AG09309 (cell line): ENCODE measurements at regions not wholly inside any gene's neighbourhood (a gene's known extent, or its start where the extent isn't known, plus 50 kb on each side); places are given as distances from the start of the nearest gene placed in this dataset.

Source experiments
- DNase-seq: peaks from one replicate; pipeline ENCODE4 v3.0.0-alpha.2; 2010; ENCODE audit warnings: low read depth
- H3K4me3 ChIP-seq: 2 replicates; pipeline ENCODE4 v1.5.1; 2011; ENCODE audit warnings: mild to moderate bottlenecking, low read depth, low read length, moderate library complexity; ENCODE audit not compliant: control insufficient read depth
- TF ChIP-seq, protein P1 (sequence below): IDR thresholded peaks from 2 replicates; pipeline ENCODE4 v1.5.1; 2011; ENCODE audit warnings: mild to moderate bottlenecking, low read depth, low read length, inconsistent platforms; ENCODE audit not compliant: insufficient read depth, control insufficient read depth; ENCODE audit errors: missing control alignments

- H3K4me3 ChIP-seq: no peak overlapping the region
- DNase-seq: no peak
- TF ChIP-seq, protein P1, sequence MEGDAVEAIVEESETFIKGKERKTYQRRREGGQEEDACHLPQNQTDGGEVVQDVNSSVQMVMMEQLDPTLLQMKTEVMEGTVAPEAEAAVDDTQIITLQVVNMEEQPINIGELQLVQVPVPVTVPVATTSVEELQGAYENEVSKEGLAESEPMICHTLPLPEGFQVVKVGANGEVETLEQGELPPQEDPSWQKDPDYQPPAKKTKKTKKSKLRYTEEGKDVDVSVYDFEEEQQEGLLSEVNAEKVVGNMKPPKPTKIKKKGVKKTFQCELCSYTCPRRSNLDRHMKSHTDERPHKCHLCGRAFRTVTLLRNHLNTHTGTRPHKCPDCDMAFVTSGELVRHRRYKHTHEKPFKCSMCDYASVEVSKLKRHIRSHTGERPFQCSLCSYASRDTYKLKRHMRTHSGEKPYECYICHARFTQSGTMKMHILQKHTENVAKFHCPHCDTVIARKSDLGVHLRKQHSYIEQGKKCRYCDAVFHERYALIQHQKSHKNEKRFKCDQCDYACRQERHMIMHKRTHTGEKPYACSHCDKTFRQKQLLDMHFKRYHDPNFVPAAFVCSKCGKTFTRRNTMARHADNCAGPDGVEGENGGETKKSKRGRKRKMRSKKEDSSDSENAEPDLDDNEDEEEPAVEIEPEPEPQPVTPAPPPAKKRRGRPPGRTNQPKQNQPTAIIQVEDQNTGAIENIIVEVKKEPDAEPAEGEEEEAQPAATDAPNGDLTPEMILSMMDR: no peak
These were observed 53.8 kb upstream of the PLAAT1 start for GRCh38 chr3:193187070-193187722.

GRCh38 chr3:193190146-193190786 is 50.8 kb upstream of the PLAAT1 start:
- H3K4me3 ChIP-seq: no peak overlapping the region
- TF ChIP-seq, protein P1: no peak
- DNase-seq: no peak
